Loucy (cell line): ENCODE measurements at regions not wholly inside any gene's neighbourhood (a gene's known extent, or its start where the extent isn't known, plus 50 kb on each side); places are given as distances from the start of the nearest gene placed in this dataset.
"Not testable (repeated sequence)": the region's sequence is repeated elsewhere in the genome, so short reads cannot be mapped to it uniquely, and the experiment has no call there.

Source experiments
- H2AFZ ChIP-seq: fragments of 200-600 bp; sonication (generic); 2 replicates; pipeline ENCODE4 v1.6.0; 2016; ENCODE audit warnings: antibody characterized with exemption, mild to moderate bottlenecking, low read length, moderate library complexity
- H3F3A ChIP-seq: fragments of 200-600 bp; 2 replicates; pipeline ENCODE4 v1.6.0; 2016; ENCODE audit warnings: antibody characterized with exemption, low read depth, mild to moderate bottlenecking
- H3K27me3 ChIP-seq: fragments of 200-600 bp; sonication (generic); 2 replicates; pipeline ENCODE4 v1.6.1; 2014; ENCODE audit warnings: low read length, mild to moderate bottlenecking; ENCODE audit not compliant: insufficient read depth, poor library complexity, severe bottlenecking
- H3K36me3 ChIP-seq: fragments of 200-600 bp; sonication (generic); 2 replicates; pipeline ENCODE4 v1.6.1; 2016; ENCODE audit warnings: low read length; ENCODE audit not compliant: insufficient read depth
- H3K4me1 ChIP-seq: fragments of 200-600 bp; sonication (generic); 2 replicates; pipeline ENCODE4 v1.5.1; 2014; ENCODE audit warnings: low read length, mild to moderate bottlenecking; ENCODE audit not compliant: insufficient read depth, poor library complexity, severe bottlenecking
- H3K4me2 ChIP-seq: fragments of 200-600 bp; sonication (generic); 2 replicates; pipeline ENCODE4 v1.6.0; 2014; ENCODE audit warnings: antibody characterized with exemption, low read length, low read depth, mild to moderate bottlenecking; ENCODE audit not compliant: poor library complexity, severe bottlenecking
- H3K4me3 ChIP-seq: fragments of 200-600 bp; sonication (generic); 2 replicates; pipeline ENCODE4 v1.5.1; 2014; ENCODE audit warnings: low read length, mild to moderate bottlenecking, mixed read lengths; ENCODE audit not compliant: poor library complexity, severe bottlenecking
- H3K79me2 ChIP-seq: fragments of 200-600 bp; sonication (generic); 2 replicates; pipeline ENCODE4 v1.6.1; 2014; ENCODE audit warnings: low read length; ENCODE audit not compliant: insufficient read depth
- H3K9ac ChIP-seq: fragments of 200-600 bp; sonication (generic); 2 replicates; pipeline ENCODE4 v1.6.0; 2014; ENCODE audit warnings: mild to moderate bottlenecking, low read depth, low read length, moderate library complexity; ENCODE audit not compliant: poor library complexity, severe bottlenecking
- H3K9me2 ChIP-seq: fragments of 200-600 bp; sonication (generic); replicated peaks from 2 replicates; pipeline ENCODE4 v1.6.1; 2016; ENCODE audit warnings: low read depth, low read length, mixed read lengths
- H3K9me3 ChIP-seq: fragments of 200-600 bp; sonication (generic); 2 replicates; pipeline ENCODE4 v1.6.1; 2014; ENCODE audit warnings: mild to moderate bottlenecking, antibody characterized with exemption, low read length, low read depth; ENCODE audit not compliant: insufficient read depth
- H4K20me1 ChIP-seq: fragments of 200-600 bp; sonication (generic); 2 replicates; pipeline ENCODE4 v1.6.0; 2014; ENCODE audit warnings: antibody characterized with exemption, low read length, mild to moderate bottlenecking; ENCODE audit not compliant: insufficient read depth, poor library complexity, severe bottlenecking
- EZH2phosphoT487 ChIP-seq: fragments of 200-600 bp; IDR thresholded peaks from 2 replicates; pipeline ENCODE4 v1.6.1; 2018; ENCODE audit warnings: antibody characterized with exemption, mild to moderate bottlenecking, moderate library complexity, borderline replicate concordance
- TF ChIP-seq, protein P1 (sequence below): fragments of 200-600 bp; sonication (generic); conservative IDR thresholded peaks from 2 replicates; pipeline ENCODE4 v1.5.1; 2014; ENCODE audit warnings: mild to moderate bottlenecking, antibody characterized with exemption, low read length

DNA sequence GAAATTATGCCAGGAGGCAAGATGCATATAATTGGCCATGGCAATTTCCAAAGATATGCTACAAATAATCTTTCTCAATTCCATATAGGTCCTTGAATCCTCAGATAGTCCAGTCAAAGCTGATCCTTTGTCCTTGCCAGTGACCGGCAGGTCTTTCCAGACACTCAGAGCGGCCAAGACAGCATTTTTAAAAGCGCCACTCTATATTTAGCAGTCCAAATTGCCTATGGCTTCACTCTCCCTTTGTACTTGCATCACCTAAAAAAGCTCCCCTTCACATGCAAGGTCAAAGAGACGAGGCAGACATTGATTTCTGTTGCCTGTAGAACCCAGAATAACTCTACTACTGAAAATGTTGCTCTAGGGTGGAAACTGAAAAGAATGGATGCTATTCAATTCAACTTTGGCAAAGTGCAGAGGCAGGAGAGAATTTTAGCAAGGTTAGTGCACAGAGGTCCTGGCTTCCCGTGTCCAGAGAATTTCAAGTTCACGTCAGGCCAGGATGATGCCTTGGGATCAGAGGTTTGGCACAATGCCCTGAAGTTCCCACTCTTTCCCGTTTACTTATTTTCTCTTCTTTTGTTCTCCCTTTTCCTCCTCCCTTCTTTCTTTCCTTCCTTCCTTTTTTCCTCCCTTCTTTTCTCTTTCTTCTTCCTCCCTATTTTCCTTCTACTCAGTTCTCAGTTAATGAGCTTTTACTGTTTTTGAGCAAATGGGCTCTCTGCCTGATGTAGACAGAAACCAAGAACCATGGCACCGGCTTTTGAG lies 108.5 kb downstream of the KCNK1 start:
- H3K9me3 ChIP-seq = no peaks in the 10 kb centered on the region; the same call in 1 of the 2 replicates

DNA sequence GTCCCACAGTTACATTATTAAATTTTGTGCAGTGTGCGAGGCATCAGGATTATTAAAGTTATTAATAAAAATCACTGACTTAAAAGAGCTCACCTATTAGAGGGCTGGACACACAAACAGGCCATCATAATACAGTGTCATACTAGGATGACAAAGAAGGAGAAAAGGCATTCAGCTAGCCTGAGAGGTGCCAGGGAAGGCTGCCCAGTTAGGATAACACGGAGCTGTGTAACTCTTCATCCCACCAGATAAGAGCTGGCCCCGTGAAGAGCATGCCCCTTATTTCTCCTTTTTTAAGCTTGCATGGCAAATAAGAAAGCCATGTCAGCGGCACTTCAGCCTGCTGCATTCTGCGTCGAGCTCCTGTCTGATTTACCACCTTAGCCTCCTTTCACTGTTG lies 109.5 kb downstream of the KCNK1 start:
- TF ChIP-seq, protein P1, sequence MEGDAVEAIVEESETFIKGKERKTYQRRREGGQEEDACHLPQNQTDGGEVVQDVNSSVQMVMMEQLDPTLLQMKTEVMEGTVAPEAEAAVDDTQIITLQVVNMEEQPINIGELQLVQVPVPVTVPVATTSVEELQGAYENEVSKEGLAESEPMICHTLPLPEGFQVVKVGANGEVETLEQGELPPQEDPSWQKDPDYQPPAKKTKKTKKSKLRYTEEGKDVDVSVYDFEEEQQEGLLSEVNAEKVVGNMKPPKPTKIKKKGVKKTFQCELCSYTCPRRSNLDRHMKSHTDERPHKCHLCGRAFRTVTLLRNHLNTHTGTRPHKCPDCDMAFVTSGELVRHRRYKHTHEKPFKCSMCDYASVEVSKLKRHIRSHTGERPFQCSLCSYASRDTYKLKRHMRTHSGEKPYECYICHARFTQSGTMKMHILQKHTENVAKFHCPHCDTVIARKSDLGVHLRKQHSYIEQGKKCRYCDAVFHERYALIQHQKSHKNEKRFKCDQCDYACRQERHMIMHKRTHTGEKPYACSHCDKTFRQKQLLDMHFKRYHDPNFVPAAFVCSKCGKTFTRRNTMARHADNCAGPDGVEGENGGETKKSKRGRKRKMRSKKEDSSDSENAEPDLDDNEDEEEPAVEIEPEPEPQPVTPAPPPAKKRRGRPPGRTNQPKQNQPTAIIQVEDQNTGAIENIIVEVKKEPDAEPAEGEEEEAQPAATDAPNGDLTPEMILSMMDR = no peak
- TF ChIP-seq EZH2phosphoT487 = no peak
- Histone ChIP-seq H3K9me3 (no peaks in the 10 kb centered on the region; the same call in 1 of the 2 replicates), H2AFZ (no peak overlapping the region), H3K4me3 (no peak overlapping the region), H3K27me3 (no peaks in the 10 kb centered on the region), H3K4me1 (no peaks in the 10 kb centered on the region), H3K9me2 (no peaks in the 10 kb centered on the region), H3K4me2 (no peak overlapping the region), H3F3A (no peaks in the 10 kb centered on the region), H3K36me3 (no peaks in the 10 kb centered on the region), H4K20me1 (no peaks in the 10 kb centered on the region), H3K79me2 (no peaks in the 10 kb centered on the region), H3K9ac (no peak overlapping the region)

More for the DNA sequence above, 108.5 kb downstream of the KCNK1 start:
- Histone ChIP-seq H3K9ac (no peak overlapping the region), H2AFZ (no peak overlapping the region), H3K9me2 (no peaks in the 10 kb centered on the region), H4K20me1 (no peaks in the 10 kb centered on the region), H3K4me1 (no peaks in the 10 kb centered on the region), H3K79me2 (no peaks in the 10 kb centered on the region), H3K36me3 (no peaks in the 10 kb centered on the region), H3K4me3 (no peak overlapping the region), H3F3A (no peaks in the 10 kb centered on the region), H3K4me2 (no peak overlapping the region), H3K27me3 (no peaks in the 10 kb centered on the region)
- no peak for TF ChIP-seq EZH2phosphoT487
- TF ChIP-seq, protein P1 = no peak

DNA sequence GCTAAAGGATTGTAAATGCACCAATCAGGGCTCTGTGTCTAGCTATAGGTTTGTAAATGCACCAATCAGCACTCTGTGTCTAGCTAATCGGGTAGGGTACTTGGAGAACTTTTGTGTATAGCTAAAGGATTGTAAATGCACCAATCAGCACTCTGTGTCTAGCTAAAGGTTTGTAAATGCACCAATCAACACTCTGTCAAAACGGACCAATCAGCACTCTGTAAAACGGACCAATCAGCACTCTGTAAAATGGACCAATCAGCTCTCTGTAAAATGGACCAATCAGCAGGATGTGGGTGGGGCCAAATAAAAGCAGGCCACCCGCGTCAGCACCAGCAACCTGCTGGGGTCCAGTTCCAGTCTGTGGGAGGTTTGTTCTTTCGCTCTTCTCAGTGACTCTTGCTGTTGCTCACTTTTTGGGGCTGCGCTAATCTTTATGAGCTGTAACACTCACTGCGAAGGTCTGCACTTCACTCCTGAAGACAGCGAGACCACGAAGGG lies 110.3 kb downstream of the KCNK1 start:
- H2AFZ ChIP-seq, H3K4me1 ChIP-seq, H3K27me3 ChIP-seq, H3K4me3 ChIP-seq, H3K9ac ChIP-seq, H3K9me3 ChIP-seq, H3K9me2 ChIP-seq, H3K36me3 ChIP-seq, H4K20me1 ChIP-seq, H3F3A ChIP-seq, H3K4me2 ChIP-seq, H3K79me2 ChIP-seq: not testable (repeated sequence)

DNA sequence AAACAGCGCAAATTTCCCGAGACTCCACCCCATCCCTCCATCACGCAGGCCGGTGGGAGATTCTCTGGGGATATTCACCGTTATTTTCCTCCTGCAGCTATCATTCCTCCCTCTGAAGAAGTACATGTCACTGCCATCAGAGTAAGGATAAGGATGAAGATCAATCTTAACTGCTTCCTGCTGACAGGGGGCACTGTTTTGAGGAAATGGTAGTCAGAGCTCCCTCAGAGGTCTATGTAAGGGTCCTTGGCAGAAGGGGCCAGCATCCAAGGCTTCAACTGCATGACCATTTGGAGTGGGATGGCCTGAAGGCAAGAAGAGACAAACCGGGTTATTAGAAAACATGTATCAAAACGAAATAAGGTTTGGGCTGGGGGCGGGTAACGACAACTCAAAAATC lies 111.5 kb downstream of the KCNK1 start:
- Histone ChIP-seq H3K9me3 (no peaks in the 10 kb centered on the region; the same call in 1 of the 2 replicates), H3K4me3 (no peak overlapping the region), H2AFZ (no peak overlapping the region), H3K9me2 (no peaks in the 10 kb centered on the region), H3K27me3 (no peaks in the 10 kb centered on the region), H3K4me1 (no peaks in the 10 kb centered on the region), H3K36me3 (no peaks in the 10 kb centered on the region), H3K79me2 (no peaks in the 10 kb centered on the region), H3F3A (no peaks in the 10 kb centered on the region), H3K9ac (no peak overlapping the region), H4K20me1 (no peaks in the 10 kb centered on the region), H3K4me2 (no peak overlapping the region)
- TF ChIP-seq, protein P1 = no peak
- TF ChIP-seq EZH2phosphoT487 = no peak
